ENCODE measurements at regions not wholly inside any gene's neighbourhood (a gene's known extent, or its start where the extent isn't known, plus 50 kb on each side); places are given as distances from the start of the nearest gene placed in this dataset.

DNA sequence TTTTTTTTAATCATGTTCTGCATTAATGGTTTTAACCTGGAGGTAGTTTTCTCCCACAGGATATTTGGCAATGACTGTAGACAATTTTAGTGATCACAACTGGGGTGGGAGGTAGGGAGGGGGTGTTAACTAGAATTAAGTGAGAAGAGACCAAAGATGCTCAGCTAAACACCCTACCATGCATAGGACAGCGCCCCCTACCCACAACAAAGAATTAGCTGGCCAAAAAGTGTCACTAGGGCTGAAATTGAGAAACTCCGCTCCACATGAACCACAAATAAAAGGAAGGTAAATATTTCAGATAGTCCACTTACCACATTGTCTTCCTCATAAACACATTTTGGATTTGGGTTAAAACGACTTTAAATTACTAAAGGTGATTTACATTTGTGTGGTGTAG is 942.6 kb downstream of the SUCLG1 start:
- Histone ChIP-seq H3K36me3 (ENCODE audit: control insufficient read depth, insufficient read depth, low read length) (no peaks in the 10 kb centered on the region), H3K4me3 (replicated peaks; ENCODE audit: low read depth, low read length) (no peak overlapping the region), H3K27me3 (replicated peaks; ENCODE audit: control insufficient read depth, insufficient read depth, low read length) (no peaks in the 10 kb centered on the region)
- TF ChIP-seq, protein P1, sequence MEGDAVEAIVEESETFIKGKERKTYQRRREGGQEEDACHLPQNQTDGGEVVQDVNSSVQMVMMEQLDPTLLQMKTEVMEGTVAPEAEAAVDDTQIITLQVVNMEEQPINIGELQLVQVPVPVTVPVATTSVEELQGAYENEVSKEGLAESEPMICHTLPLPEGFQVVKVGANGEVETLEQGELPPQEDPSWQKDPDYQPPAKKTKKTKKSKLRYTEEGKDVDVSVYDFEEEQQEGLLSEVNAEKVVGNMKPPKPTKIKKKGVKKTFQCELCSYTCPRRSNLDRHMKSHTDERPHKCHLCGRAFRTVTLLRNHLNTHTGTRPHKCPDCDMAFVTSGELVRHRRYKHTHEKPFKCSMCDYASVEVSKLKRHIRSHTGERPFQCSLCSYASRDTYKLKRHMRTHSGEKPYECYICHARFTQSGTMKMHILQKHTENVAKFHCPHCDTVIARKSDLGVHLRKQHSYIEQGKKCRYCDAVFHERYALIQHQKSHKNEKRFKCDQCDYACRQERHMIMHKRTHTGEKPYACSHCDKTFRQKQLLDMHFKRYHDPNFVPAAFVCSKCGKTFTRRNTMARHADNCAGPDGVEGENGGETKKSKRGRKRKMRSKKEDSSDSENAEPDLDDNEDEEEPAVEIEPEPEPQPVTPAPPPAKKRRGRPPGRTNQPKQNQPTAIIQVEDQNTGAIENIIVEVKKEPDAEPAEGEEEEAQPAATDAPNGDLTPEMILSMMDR (IDR thresholded peaks at IDR 0.05; ENCODE audit: insufficient read depth, low read length, poor library complexity, severe bottlenecking), result no peak
- no peak for DNase-seq (ENCODE audit: extremely low read depth, insufficient read length)

DNA sequence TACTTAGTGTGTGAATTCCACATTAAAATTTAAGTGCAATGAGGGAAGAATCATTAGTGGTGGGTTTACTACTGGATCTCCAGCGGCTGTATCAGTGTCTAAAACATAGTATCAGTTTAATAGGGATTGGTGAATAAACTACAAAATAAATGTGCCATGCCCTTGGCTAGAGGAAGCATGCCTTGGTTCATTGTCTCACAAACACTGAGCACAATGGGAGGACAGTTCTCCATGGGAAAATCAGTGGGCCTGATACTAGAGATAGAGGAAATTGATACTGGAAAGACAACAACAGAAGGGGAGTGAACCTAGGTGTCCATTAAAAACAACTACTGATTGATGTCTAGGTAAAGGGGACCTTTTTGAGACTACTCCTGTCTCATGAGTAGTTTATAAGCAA is 971.6 kb downstream of the SUCLG1 start:
- Histone ChIP-seq H3K4me3 (replicated peaks; ENCODE audit: low read depth, low read length) (no peak overlapping the region), H3K27me3 (replicated peaks; ENCODE audit: control insufficient read depth, insufficient read depth, low read length) (no peaks in the 10 kb centered on the region), H3K36me3 (ENCODE audit: control insufficient read depth, insufficient read depth, low read length) (no peaks in the 10 kb centered on the region)
- no peak for DNase-seq (ENCODE audit: extremely low read depth, insufficient read length)
- TF ChIP-seq, protein P1 (IDR thresholded peaks at IDR 0.05; ENCODE audit: insufficient read depth, low read length, poor library complexity, severe bottlenecking), result no peak

DNA sequence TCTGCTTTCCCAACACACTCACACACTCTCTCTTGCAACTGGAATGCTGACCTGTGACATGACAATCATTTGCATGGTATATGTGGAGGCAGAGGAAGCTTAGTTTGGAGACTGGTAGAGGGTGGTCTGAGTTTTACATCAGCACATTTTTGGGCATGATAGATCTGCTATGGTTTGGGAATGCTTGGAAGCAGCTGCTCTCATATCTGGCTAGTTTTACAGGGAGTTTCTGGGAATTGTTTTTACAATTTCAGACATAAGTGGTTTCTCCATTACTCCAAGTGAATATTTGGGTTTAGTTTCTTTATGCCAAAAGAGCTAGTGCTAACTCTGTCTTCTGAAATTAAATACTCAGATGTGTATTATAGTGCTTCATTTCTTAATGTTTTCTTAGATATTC is 977.6 kb downstream of the SUCLG1 start:
- Histone ChIP-seq H3K36me3 (ENCODE audit: control insufficient read depth, insufficient read depth, low read length) (no peaks in the 10 kb centered on the region), H3K4me3 (replicated peaks; ENCODE audit: low read depth, low read length) (no peak overlapping the region), H3K27me3 (replicated peaks; ENCODE audit: control insufficient read depth, insufficient read depth, low read length) (no peaks in the 10 kb centered on the region)
- TF ChIP-seq, protein P1 (IDR thresholded peaks at IDR 0.05; ENCODE audit: insufficient read depth, low read length, poor library complexity, severe bottlenecking), result no peak
- no peak for DNase-seq (ENCODE audit: extremely low read depth, insufficient read length)

DNA sequence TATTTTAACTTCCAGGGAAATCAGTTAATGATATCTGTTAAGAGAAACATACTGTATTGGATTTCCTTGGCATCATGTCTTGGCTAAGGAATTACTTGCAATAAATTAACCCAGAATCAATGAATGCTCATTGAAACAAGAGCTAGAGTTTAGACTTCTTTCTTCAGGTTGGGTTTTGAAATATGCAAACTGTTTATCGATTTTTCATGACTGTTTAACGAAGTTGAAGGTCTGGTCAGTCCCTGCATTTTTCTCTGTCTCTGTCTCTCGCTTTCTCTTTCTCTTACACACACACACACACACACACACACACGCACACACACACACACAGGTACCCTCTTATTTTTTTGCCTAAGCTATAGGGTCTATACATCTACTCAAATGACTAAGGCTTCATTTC is 981.0 kb downstream of the SUCLG1 start:
- DNase-seq (ENCODE audit: extremely low read depth, insufficient read length), result no peak
- Histone ChIP-seq H3K4me3 (replicated peaks; ENCODE audit: low read depth, low read length) (no peak overlapping the region), H3K36me3 (ENCODE audit: control insufficient read depth, insufficient read depth, low read length) (no peaks in the 10 kb centered on the region), H3K27me3 (replicated peaks; ENCODE audit: control insufficient read depth, insufficient read depth, low read length) (no peaks in the 10 kb centered on the region)
- TF ChIP-seq, protein P1 (IDR thresholded peaks at IDR 0.05; ENCODE audit: insufficient read depth, low read length, poor library complexity, severe bottlenecking), result no peak

DNA sequence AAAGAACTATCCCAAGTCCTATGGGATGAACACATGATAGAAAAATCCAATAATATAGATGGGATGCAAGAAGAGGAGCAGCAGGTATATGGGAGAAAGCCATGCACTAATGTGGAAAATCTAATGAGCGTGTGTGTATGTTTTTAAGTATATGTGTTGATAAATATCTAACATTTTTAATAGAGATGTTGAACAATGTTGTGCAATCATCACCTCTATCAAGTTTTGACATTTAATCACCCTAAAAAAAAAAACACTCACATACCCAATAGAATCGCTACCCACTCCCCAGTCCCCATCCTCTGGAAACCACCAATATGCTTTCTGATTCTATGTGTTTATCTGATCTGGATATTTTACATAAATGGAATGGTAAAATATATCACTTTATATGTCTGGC is 983.7 kb downstream of the SUCLG1 start:
- H3K36me3 ChIP-seq (ENCODE audit: control insufficient read depth, insufficient read depth, low read length), result no peaks in the 10 kb centered on the region
- no peak overlapping the region for H3K4me3 ChIP-seq (replicated peaks; ENCODE audit: low read depth, low read length)
- DNase-seq (ENCODE audit: extremely low read depth, insufficient read length), result no peak
- H3K27me3 ChIP-seq (replicated peaks; ENCODE audit: control insufficient read depth, insufficient read depth, low read length), result no peaks in the 10 kb centered on the region
- TF ChIP-seq, protein P1 (IDR thresholded peaks at IDR 0.05; ENCODE audit: insufficient read depth, low read length, poor library complexity, severe bottlenecking), result no peak

DNA sequence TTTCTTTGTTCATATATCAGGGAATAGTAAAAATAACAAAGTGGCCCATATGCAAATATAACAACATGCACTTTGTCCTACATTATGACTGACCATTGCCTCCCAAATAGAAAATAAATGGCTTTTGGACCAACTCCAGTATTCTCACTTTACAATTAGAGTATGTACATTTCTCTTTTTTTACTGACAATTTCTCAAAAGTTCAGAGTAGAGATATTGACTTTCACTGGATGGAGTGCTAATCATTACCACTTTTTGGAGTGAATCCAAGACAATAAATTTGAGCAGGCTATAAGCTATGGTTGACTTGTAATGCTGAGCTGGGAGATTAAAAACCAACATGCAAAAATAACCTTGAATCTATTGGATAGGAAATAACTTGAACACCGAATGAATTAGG is 987.4 kb downstream of the SUCLG1 start:
- Histone ChIP-seq H3K27me3 (replicated peaks; ENCODE audit: control insufficient read depth, insufficient read depth, low read length) (no peaks in the 10 kb centered on the region), H3K36me3 (ENCODE audit: control insufficient read depth, insufficient read depth, low read length) (no peaks in the 10 kb centered on the region), H3K4me3 (replicated peaks; ENCODE audit: low read depth, low read length) (no peak overlapping the region)
- DNase-seq (ENCODE audit: extremely low read depth, insufficient read length), result no peak
- TF ChIP-seq, protein P1 (IDR thresholded peaks at IDR 0.05; ENCODE audit: insufficient read depth, low read length, poor library complexity, severe bottlenecking), result no peak
